CD4-positive, alpha-beta T cell treated with Interleukin-15 for 1 hour (primary cell): ENCODE measurements at regions not wholly inside any gene's neighbourhood (a gene's known extent, or its start where the extent isn't known, plus 50 kb on each side); places are given as distances from the start of the nearest gene placed in this dataset.
"Not testable (repeated sequence)": the region's sequence is repeated elsewhere in the genome, so short reads cannot be mapped to it uniquely, and the experiment has no call there.

Experiments
- DNase-seq: peaks from one replicate; pipeline ENCODE4 v3.0.0-alpha.2; 2020

GRCh38 chr5:130808691-130809090 lies 356.4 kb downstream of the HINT1 start:
- DNase-seq = no peak

GRCh38 chr5:130805648-130806047 lies 359.4 kb downstream of the HINT1 start:
- no peak for DNase-seq

DNA sequence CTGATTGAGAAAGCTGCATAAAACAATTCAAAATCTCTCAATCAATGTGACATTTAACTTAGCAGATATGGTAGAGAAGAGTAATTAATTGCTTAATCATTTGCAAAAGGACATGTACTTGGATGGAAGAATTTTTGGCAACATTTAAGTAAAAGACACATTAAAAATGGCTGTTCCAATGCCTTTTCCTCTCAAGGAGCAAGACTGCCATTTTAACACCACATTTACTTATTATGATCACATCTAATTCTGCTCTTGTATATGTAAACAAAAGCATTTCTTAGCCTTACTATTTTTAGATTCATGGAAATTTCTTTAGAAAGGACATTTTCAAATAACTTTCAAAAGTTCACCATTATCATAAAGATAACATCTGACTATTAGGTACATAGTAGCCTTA lies 360.0 kb downstream of the HINT1 start:
- no peak for DNase-seq

- no peak for DNase-seq
These were observed 363.1 kb downstream of the HINT1 start for GRCh38 chr5:130801963-130802362.

- DNase-seq = no peak
These were observed 366.0 kb downstream of the HINT1 start for GRCh38 chr5:130799015-130799414.

- no peak for DNase-seq
These were observed 367.8 kb downstream of the HINT1 start for GRCh38 chr5:130797303-130797702.

DNA sequence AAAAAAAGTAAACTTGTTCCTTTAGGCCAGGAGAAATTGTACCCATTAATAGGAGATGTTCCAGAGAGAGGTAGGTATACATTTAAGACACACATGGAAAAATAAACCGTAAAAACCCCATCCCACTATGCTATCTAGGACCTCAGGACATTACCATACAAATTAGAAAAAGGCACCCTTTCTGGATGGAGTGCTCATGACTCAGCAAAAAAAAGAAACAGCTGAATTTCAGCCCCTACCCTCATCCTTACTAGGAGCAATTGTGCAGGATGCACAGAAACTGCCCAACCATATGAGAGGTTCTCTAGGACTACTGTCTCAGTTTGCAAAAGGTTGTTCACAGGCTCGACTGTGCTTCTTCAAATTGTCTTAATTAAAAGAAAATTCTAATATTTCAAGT lies 368.2 kb downstream of the HINT1 start:
- no peak for DNase-seq

DNA sequence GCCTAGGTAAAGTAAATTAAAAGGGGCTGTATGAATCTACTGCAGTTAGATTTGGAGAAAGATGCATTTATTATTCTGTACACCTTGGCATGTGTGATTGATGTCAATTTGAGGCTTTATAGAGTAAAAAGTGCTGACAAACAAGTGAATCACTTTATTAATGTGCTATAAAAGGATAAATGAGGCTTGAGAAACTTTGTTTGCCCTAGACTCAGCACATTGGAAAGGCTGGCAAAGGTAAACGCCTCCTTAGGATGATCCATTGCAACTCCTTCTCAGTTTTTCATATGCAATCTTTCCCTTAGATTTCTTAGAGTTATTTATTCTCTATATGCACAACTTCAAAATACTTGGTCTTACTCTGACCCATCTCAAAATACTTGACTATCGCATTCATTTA lies 369.0 kb downstream of the HINT1 start:
- DNase-seq = no peak

DNA sequence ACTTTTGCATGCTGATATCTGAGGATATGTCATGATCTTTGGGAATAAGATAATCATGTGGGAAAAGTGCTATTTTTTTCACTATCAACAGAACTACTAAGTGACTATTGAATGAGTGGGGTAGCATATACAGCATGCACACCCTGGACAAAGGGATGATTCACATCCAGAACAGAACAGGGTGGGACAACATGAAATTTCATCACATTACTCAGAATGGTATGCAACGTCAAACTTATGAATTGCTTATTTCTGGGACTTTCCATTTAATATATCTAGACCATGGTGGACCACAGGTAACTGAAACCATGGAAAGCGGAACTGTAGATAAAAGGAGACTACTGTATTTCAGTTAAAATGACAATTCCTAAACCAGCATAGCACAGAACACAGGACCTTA lies 370.0 kb downstream of the HINT1 start:
- DNase-seq = no peak

- no peak for DNase-seq
These were observed 387.3 kb downstream of the HINT1 start for GRCh38 chr5:130777794-130778193.

- DNase-seq = no peak
These were observed 391.2 kb downstream of the HINT1 start for GRCh38 chr5:130773813-130774212.

GRCh38 chr5:130762031-130762430 lies 403.0 kb downstream of the HINT1 start:
- no peak for DNase-seq

DNA sequence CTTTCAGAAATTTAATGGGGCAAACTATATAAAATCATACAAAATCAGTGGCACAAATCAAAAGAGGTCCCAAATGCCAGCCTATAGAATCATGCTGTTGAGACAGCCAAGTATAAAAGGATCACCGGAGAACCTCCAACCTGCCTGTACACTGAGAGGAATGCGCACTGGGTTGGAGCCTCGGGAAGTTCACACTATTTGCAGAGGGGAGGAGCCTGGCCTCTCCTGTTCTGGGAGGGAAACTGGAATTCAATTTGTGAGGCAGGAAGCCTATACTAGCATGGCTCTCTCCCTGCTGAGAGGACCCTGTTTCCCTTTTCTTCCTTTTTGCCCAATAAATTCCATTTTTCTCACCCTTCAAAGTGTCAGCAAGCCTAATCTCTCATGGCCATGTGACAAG lies 406.0 kb downstream of the HINT1 start:
- no peak for DNase-seq

- no peak for DNase-seq
These were observed 417.5 kb downstream of the HINT1 start for GRCh38 chr5:130747556-130747955.

GRCh38 chr5:130746641-130747040 lies 418.4 kb downstream of the HINT1 start:
- DNase-seq = not testable (repeated sequence)

DNA sequence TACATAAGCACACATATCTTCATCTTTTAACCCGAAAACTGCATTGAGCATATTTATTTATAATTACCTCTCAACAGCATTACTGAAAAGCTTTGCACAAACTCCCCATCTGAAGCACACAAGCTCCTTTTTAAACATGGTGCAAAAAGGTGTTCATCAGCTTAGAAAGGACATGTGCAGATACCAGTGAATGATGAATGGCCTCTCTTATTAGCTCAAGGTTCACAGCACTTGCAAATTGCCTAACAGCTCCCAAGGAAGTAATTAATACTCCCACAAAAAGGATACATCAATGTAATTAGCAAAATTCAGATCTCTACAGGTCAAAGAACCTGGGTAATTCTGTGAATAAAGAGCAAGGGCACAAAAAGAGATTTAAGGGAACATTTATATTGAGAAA lies 422.0 kb downstream of the HINT1 start:
- no peak for DNase-seq

DNA sequence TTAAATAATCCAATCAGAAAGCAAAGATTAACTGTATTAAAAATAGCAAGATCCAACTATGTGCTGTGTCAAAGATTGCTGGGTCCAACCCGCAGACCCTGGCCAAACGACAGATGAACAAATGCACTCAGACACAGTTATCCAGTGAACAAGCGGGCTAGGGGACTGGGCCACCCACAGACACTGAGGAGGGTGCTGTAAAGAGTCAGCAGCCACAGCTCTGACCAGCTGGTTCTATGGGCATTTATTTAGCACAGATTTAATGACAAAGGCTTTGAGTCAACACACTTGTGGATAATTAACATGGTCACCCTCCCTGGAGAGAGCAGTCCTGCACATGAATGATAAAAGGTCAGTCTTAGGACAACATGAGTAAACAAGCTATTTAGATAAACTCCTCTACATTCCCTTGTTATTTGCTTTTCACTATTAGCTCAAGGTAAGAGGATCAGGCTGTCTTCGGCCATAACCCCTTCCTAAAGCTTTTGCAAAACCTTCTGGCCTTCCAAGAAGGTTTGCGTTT lies 424.9 kb downstream of the HINT1 start:
- DNase-seq = no peak

DNA sequence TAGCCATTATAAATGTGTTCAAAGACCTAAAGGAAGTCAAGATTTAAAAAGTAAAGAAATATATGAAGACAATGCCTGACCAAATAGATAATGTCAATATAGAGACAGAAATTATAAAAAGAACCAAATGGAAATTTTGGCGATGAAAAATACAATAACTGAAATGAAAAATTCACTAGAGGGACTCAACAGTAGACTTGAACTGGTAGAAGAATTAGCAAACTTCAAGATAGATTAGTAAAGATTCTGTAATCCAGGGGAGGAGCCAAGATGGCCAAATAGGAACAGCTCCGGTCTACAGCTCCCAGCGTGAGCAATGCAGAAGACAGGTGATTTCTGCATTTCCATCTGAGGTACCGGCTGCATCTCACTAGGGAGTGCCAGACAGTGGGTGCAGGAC lies 433.2 kb downstream of the HINT1 start:
- no peak for DNase-seq

DNA sequence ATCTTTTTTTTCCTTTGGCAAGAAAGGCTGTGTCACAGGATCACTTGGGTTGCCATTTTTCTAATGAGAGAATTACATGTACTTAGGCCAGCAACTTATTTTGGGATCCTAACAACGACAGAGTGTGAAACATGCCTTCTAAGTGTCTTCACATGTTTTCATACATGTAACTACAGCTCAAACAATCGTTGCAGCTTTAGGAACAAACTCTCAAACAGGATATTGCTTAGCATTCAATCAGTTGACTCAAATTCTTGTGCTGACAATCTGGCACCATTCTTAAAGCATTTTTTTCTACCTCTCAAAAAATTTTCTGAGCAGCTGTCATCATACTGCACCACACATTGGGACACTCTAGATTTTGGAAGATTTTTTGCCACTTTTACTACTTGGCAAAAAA lies 435.5 kb downstream of the HINT1 start:
- no peak for DNase-seq

GRCh38 chr5:130727830-130728229 lies 437.2 kb downstream of the HINT1 start:
- no peak for DNase-seq

DNA sequence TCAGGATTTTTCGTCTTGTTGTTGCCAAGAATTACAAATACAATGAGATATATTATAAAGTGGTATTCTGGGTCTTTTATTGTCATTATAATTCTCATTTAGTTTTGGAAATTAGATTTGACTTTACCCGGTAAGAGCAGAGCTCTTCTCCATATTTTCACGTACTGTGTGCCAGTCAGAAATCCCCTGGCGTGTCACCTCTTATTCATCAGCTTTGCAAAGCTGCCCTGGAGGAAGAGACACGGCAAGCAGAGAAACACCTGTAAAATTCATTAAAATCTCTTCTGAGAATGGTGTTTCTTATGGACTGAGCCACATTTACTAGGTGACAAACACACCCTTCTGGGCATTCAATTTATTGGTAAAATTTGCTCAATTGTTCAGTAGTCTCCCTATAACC lies 440.4 kb downstream of the HINT1 start:
- no peak for DNase-seq

GRCh38 chr5:130720355-130720754 lies 444.7 kb downstream of the HINT1 start:
- DNase-seq = no peak

- no peak for DNase-seq
These were observed 449.5 kb downstream of the HINT1 start for GRCh38 chr5:130715541-130715940.

DNA sequence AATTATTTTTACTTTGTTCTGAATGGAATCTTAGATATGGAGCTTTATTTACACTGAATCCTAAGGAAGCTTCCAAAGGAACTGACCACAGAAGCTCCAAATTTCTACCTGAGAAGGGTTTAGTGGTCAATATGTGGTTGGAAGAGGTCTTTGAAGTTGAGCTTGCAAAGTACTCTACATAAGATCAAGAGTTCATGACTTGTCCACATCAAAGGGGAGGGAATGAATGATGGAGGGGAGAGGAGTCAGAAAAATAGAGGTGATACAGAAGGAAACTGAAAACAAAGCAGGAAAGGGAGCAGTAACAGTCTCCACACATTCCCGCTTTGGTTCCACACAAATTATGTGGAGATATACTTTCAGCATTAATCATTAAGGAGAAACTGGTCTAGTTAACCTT lies 450.9 kb downstream of the HINT1 start:
- DNase-seq = no peak

DNA sequence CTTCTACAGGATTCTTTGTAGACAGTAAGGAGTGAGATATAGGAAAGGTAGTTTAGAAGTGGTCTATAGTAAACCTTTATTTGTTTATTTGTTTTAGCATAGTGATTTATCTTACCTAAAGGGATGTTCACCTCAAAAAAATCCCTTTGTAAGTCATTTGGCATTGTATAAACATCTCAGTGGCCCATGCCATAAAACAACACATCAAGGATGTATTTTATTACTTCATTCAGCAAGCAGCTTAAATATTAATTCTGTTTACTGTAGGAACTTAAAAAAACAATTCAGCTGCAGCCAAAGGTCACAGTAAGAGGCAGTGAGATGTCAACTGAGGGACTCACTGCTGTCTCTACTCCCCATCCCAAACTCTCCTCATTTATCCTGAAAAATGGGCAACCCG lies 452.7 kb downstream of the HINT1 start:
- no peak for DNase-seq

GRCh38 chr5:130710596-130710995 lies 454.5 kb downstream of the HINT1 start:
- DNase-seq = no peak
